ENCODE measurements at regions not wholly inside any gene's neighbourhood (a gene's known extent, or its start where the extent isn't known, plus 50 kb on each side); places are given as distances from the start of the nearest gene placed in this dataset.

- Histone ChIP-seq H3K27me3 (ENCODE audit: control insufficient read depth, insufficient read depth, low read length, poor library complexity, severe bottlenecking) (no peaks in the 10 kb centered on the region), H3K4me3 (ENCODE audit: low read length) (peak overlapping the region; percentile 59), H3K27ac (ENCODE audit: low read depth, low read length) (peak overlapping the region; percentile 95), H3K36me3 (ENCODE audit: control insufficient read depth, insufficient read depth, low read length) (no peaks in the 10 kb centered on the region), H3K4me1 (ENCODE audit: control insufficient read depth, insufficient read depth, low read length) (peaks cover 9% of the 10 kb centered on the region), H3K9me3 (ENCODE audit: control insufficient read depth, low read length) (no peaks in the 10 kb centered on the region), H3K9ac (ENCODE audit: extremely low read depth, low read length, poor library complexity, severe bottlenecking) (peak overlapping the region; percentile 6)
- Mint-ChIP-seq H3K27ac (peak overlapping the region; percentile 78), H3K36me3 (ENCODE audit: low read depth) (no peaks in the 10 kb centered on the region), H3K9me3 (no peaks in the 10 kb centered on the region), H3K4me3 (no peak overlapping the region), H3K27me3 (ENCODE audit: insufficient read depth) (no peaks in the 10 kb centered on the region), H3K4me1 (peaks cover 19% of the 10 kb centered on the region)
- WGBS, 2 experiments (ENCODE audit: insufficient coverage in 1 of 2, insufficient read length in 1 of 2), result 55 to 71% methylated on average over 7 of the region's 7 CpGs
- TF ChIP-seq CTCF (conservative IDR thresholded peaks at IDR 0.05), result no peak
- peak; percentile 46 for DNase-seq
Observed at GRCh38 chr4:38489924-38490639, 173.9 kb upstream of the KLF3 start.

- no peak for DNase-seq
- H3K36me3 ChIP-seq (ENCODE audit: control insufficient read depth, insufficient read depth, low read length), result no peaks in the 10 kb centered on the region
- no peaks in the 10 kb centered on the region for H3K9me3 ChIP-seq (ENCODE audit: control insufficient read depth, low read length)
- H3K36me3 Mint-ChIP-seq (ENCODE audit: low read depth), result no peaks in the 10 kb centered on the region
- H3K4me3 ChIP-seq (ENCODE audit: low read length), result no peak overlapping the region
- peaks cover 19% of the 10 kb centered on the region for H3K4me1 Mint-ChIP-seq
- H3K9ac ChIP-seq (ENCODE audit: extremely low read depth, low read length, poor library complexity, severe bottlenecking), result no peak overlapping the region
- H3K4me3 Mint-ChIP-seq, result no peak overlapping the region
- peak overlapping the region; percentile 95 for H3K27ac ChIP-seq (ENCODE audit: low read depth, low read length)
- no peaks in the 10 kb centered on the region for H3K27me3 Mint-ChIP-seq (ENCODE audit: insufficient read depth)
- no peaks in the 10 kb centered on the region for H3K27me3 ChIP-seq (ENCODE audit: control insufficient read depth, insufficient read depth, low read length, poor library complexity, severe bottlenecking)
- no peak for TF ChIP-seq CTCF (conservative IDR thresholded peaks at IDR 0.05)
- H3K4me1 ChIP-seq (ENCODE audit: control insufficient read depth, insufficient read depth, low read length), result peaks cover 9% of the 10 kb centered on the region
- H3K27ac Mint-ChIP-seq, result no peak overlapping the region
- WGBS, 2 experiments (ENCODE audit: insufficient coverage in 1 of 2, insufficient read length in 1 of 2), result 87 to 97% methylated on average over 3 to 4 of the region's 4 CpGs
- H3K9me3 Mint-ChIP-seq, result no peaks in the 10 kb centered on the region
Observed at GRCh38 chr4:38490753-38491446, 173.1 kb upstream of the KLF3 start.

GRCh38 chr4:38491854-38492478, 172.0 kb upstream of the KLF3 start:
- no peak overlapping the region for H3K9ac ChIP-seq (ENCODE audit: extremely low read depth, low read length, poor library complexity, severe bottlenecking)
- H3K27ac ChIP-seq (ENCODE audit: low read depth, low read length), result no peak overlapping the region
- Mint-ChIP-seq H3K4me3 (no peak overlapping the region), H3K9me3 (no peaks in the 10 kb centered on the region), H3K4me1 (peaks cover 19% of the 10 kb centered on the region), H3K36me3 (ENCODE audit: low read depth) (no peaks in the 10 kb centered on the region), H3K27ac (no peak overlapping the region), H3K27me3 (ENCODE audit: insufficient read depth) (no peaks in the 10 kb centered on the region)
- H3K4me1 ChIP-seq (ENCODE audit: control insufficient read depth, insufficient read depth, low read length), result peaks cover 9% of the 10 kb centered on the region
- 84 to 93% methylated on average over 2 to 3 of the region's 3 CpGs for WGBS, 2 experiments (ENCODE audit: insufficient coverage in 1 of 2, insufficient read length in 1 of 2)
- no peaks in the 10 kb centered on the region for H3K27me3 ChIP-seq (ENCODE audit: control insufficient read depth, insufficient read depth, low read length, poor library complexity, severe bottlenecking)
- H3K36me3 ChIP-seq (ENCODE audit: control insufficient read depth, insufficient read depth, low read length), result no peaks in the 10 kb centered on the region
- no peak for DNase-seq
- TF ChIP-seq CTCF (conservative IDR thresholded peaks at IDR 0.05), result no peak
- H3K4me3 ChIP-seq (ENCODE audit: low read length), result no peak overlapping the region
- no peaks in the 10 kb centered on the region for H3K9me3 ChIP-seq (ENCODE audit: control insufficient read depth, low read length)

Data from endodermal cell (in vitro differentiated cells).